ENCODE measurements at regions not wholly inside any gene's neighbourhood (a gene's known extent, or its start where the extent isn't known, plus 50 kb on each side); places are given as distances from the start of the nearest gene placed in this dataset.
"Not testable (repeated sequence)": the region's sequence is repeated elsewhere in the genome, so short reads cannot be mapped to it uniquely, and the experiment has no call there.

DNA sequence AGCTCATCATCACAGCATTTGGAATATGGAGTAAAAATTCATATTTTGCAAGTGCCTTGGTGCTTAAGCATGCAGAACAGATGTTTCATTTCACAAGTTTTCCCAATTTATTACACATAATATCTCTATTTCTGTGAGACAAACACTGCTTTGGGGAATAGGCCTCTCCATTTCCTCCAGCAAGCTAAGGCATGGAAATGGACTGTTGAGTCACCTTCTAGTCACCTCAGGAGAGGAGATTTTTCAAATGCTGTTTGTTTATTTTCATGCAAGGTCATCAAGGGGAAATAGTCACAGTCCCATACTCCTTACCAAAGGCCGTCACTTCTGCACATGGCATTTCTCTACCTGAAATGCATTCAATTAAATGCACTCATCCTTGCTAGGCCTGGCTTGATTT, 57.4 kb upstream of the NUTM2D start:
- H3K27ac Mint-ChIP-seq, H3K4me3 Mint-ChIP-seq, H3K4me1 Mint-ChIP-seq, ATAC-seq, DNase-seq, H3K27me3 Mint-ChIP-seq, H3K9me3 Mint-ChIP-seq: not testable (repeated sequence)

DNA sequence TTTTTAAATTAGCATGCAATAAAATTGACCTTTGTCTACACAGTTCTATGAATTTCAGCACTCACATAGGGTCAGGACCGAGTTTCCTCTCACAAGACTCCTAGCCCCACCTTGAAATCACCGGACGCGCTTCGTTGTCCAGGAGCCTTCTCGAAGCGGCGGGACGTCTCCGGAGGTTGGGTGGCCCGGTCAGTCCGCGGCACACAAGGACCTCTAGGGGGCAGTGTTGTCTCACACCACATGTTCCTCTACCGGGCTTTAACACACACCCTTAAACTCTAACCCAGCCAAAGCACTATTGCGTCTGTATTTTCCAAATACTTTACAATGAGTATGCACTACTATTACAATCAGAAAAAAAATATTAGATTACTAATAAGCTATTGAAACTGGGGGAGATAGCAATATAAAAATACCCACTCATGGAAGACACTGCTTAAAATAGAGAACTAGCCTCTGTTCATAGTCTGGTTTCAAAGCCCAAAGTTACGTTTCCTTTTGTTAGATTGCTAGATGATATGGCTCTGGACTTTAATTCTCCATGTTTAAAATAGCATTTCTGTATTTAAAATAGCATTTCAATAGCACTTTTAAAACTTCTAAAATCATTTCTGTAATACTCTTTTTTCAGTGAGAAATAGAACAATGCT, 56.0 kb upstream of the NUTM2D start:
- H3K4me3 Mint-ChIP-seq, H3K4me1 Mint-ChIP-seq, H3K27me3 Mint-ChIP-seq, H3K27ac Mint-ChIP-seq, H3K9me3 Mint-ChIP-seq: not testable (repeated sequence)
- DNase-seq (peak; percentile 15 to 26), ATAC-seq (peak; percentile 91)

DNA sequence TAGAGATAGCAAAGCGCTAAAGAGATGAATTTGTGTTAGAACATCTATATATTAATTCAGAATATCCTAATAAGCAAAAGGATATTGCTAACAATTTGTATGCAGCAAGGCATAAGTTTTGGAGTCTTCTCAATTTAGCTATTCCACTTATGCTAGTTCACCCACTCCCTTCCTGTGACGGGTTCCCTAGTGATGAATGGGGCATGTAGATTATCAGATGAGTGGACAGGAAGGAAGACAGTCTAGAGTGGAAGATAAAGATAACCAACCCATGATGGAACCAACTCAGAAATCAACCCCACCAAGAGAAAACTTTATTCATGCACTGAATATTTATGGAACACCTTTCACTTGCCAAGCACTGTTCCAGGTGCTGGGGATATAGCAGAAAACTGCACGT, 55.4 kb upstream of the NUTM2D start:
- not testable (repeated sequence) for DNase-seq, H3K4me1 Mint-ChIP-seq, H3K4me3 Mint-ChIP-seq, H3K9me3 Mint-ChIP-seq, H3K27ac Mint-ChIP-seq, ATAC-seq, H3K27me3 Mint-ChIP-seq

DNA sequence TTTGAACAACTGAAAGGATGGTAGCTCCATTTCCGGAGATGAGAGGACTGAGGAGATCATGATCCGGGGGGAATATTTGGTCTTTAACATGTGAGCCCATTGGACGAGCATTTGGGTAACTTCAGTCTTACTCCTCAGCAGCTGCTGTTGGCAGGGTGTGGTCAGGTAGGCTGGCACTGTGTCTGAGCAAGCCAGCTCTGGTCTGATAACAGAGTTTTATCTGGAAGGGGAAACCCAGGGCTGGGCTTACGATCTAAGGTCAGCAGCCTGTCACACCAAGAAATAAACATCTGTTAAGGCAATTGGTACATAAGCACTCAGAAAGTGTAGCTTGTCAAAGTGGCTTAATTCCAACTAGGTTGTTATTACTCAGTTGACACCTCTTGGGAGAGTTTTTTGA, 53.8 kb upstream of the NUTM2D start:
- ATAC-seq, H3K27ac Mint-ChIP-seq, H3K4me1 Mint-ChIP-seq, H3K9me3 Mint-ChIP-seq, H3K4me3 Mint-ChIP-seq, H3K27me3 Mint-ChIP-seq, DNase-seq: not testable (repeated sequence)

DNA sequence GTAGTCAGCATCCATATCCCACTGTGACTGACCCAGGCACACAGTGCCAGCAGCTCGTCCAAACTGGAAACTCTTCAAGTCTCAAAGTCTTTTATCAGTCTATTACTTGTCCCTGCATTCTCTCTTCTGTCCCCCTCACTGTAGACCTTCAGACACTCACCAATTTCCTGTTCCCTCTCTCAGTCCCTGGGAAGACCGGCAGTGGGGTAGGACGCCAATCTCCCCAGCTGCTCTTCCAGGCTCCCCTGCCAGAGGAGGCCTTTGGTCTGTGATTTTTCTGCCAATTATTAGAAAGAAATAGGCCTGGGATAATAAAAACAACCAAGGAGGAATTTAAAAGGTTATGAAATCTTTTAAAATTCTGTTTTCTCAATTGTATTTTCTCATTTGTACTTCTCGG, 50.9 kb upstream of the NUTM2D start:
- DNase-seq, H3K4me1 Mint-ChIP-seq, H3K27me3 Mint-ChIP-seq, ATAC-seq, H3K27ac Mint-ChIP-seq, H3K9me3 Mint-ChIP-seq, H3K4me3 Mint-ChIP-seq: not testable (repeated sequence)

All from stimulated activated naive CD8-positive, alpha-beta T cell treated with anti-CD3 and anti-CD28 coated beads, Interleukin-15, amount 100 ng/mL, for 72 hours (primary cell).